Suprapubic skin (tissue), 3 donors: ENCODE measurements at regions not wholly inside any gene's neighbourhood (a gene's known extent, or its start where the extent isn't known, plus 50 kb on each side); places are given as distances from the start of the nearest gene placed in this dataset.

ENCODE experiments used
- POLR2AphosphoS5 ChIP-seq, 3 donors: sonication (generic); formaldehyde crosslinking; IDR thresholded peaks; one replicate each; pipeline ENCODE4 v1.6.1; 2017; ENCODE audit warnings: antibody characterized with exemption in 3 of 3
- TF ChIP-seq, protein P1 (sequence below), 2 donors: fragments of 200-600 bp in 1 of 2; fragments of 450-650 bp in 1 of 2; sonication (generic) in 1 of 2; IDR thresholded peaks; one replicate each; pipeline ENCODE4 v1.5.1; 2016 to 2019; ENCODE audit warnings: antibody characterized with exemption in 2 of 2, mild to moderate bottlenecking in 1 of 2, moderate library complexity in 1 of 2

- TF ChIP-seq, protein P1, sequence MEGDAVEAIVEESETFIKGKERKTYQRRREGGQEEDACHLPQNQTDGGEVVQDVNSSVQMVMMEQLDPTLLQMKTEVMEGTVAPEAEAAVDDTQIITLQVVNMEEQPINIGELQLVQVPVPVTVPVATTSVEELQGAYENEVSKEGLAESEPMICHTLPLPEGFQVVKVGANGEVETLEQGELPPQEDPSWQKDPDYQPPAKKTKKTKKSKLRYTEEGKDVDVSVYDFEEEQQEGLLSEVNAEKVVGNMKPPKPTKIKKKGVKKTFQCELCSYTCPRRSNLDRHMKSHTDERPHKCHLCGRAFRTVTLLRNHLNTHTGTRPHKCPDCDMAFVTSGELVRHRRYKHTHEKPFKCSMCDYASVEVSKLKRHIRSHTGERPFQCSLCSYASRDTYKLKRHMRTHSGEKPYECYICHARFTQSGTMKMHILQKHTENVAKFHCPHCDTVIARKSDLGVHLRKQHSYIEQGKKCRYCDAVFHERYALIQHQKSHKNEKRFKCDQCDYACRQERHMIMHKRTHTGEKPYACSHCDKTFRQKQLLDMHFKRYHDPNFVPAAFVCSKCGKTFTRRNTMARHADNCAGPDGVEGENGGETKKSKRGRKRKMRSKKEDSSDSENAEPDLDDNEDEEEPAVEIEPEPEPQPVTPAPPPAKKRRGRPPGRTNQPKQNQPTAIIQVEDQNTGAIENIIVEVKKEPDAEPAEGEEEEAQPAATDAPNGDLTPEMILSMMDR (IDR thresholded peaks at IDR 0.05) = no peak
- TF ChIP-seq POLR2AphosphoS5 (IDR thresholded peaks at IDR 0.05) = no peak
These were observed 166.1 kb upstream of the E2F7 start for GRCh38 chr12:77231501-77231918.
